ENCODE measurements at regions not wholly inside any gene's neighbourhood (a gene's known extent, or its start where the extent isn't known, plus 50 kb on each side); places are given as distances from the start of the nearest gene placed in this dataset.

DNA sequence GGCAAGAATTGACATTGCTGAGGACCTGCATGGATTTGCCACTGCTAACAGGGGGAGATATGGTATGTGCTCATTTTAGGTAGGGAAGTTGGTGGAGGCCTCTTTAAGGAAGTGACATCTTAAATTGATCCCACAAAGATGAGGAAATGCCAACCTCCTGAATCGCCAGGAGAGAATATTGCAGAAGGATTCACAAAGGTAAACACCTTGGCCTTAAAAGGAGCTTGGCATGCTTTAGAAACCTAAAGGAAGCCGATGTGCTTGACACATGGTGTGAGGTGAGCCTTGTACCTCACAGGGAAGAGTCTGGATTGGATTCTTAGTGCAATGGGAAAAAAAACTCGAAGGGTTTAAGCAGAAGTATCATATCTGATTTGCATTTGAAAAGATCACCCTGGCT, 470.5 kb upstream of the DAB1 start:
- H3K4me3 ChIP-seq (ENCODE audit: low read depth, low read length), result no peak overlapping the region
- no peak overlapping the region for H3K9ac ChIP-seq (ENCODE audit: low read depth, low read length)
- H3K36me3 ChIP-seq (ENCODE audit: control insufficient read depth, insufficient read depth, low read length), result no peaks in the 10 kb centered on the region
- H3K4me1 ChIP-seq (ENCODE audit: control insufficient read depth, insufficient read depth, low read length), result peaks cover 10% of the 10 kb centered on the region
- no peaks in the 10 kb centered on the region for H3K27me3 ChIP-seq (ENCODE audit: control insufficient read depth, insufficient read depth, low read length)
- H3K9me3 ChIP-seq (ENCODE audit: control insufficient read depth, insufficient read depth, low read length), result no peaks in the 10 kb centered on the region

- H3K4me1 ChIP-seq (ENCODE audit: control insufficient read depth, insufficient read depth, low read length), result peaks cover 10% of the 10 kb centered on the region
- H3K36me3 ChIP-seq (ENCODE audit: control insufficient read depth, insufficient read depth, low read length), result no peaks in the 10 kb centered on the region
- H3K9me3 ChIP-seq (ENCODE audit: control insufficient read depth, insufficient read depth, low read length), result no peaks in the 10 kb centered on the region
- H3K27me3 ChIP-seq (ENCODE audit: control insufficient read depth, insufficient read depth, low read length), result no peaks in the 10 kb centered on the region
- no peak overlapping the region for H3K9ac ChIP-seq (ENCODE audit: low read depth, low read length)
- no peak overlapping the region for H3K4me3 ChIP-seq (ENCODE audit: low read depth, low read length)
Measured at GRCh38 chr1:57889676-57890320, 465.9 kb upstream of the DAB1 start.

DNA sequence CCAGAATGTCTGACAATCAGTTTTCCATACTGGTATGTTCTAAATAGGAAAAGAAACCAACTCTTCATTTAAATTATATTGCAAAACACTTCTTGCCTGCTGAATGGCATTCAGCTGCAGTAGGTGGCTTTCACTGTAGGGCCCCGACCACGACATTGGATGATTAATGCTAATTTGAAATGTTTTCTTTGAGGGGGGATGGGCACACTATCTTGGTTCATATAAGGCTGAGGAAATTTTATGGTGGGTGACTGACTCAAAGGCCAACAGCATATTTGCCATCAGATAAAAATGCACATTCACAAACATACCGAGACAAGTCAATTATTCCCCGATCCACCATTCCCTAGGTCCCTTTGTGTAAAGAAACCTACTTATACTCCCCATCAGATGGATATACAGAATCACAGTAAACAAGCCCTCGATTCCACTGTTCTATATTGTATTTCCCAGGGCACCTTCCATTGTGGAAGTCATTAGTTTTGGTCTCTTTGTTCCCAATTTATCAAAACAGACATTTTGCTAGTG, 464.2 kb upstream of the DAB1 start:
- H3K4me1 ChIP-seq (ENCODE audit: control insufficient read depth, insufficient read depth, low read length), result peaks cover 3% of the 10 kb centered on the region
- no peak overlapping the region for H3K9ac ChIP-seq (ENCODE audit: low read depth, low read length)
- no peaks in the 10 kb centered on the region for H3K36me3 ChIP-seq (ENCODE audit: control insufficient read depth, insufficient read depth, low read length)
- no peak overlapping the region for H3K4me3 ChIP-seq (ENCODE audit: low read depth, low read length)
- H3K27me3 ChIP-seq (ENCODE audit: control insufficient read depth, insufficient read depth, low read length), result no peaks in the 10 kb centered on the region
- H3K9me3 ChIP-seq (ENCODE audit: control insufficient read depth, insufficient read depth, low read length), result no peaks in the 10 kb centered on the region

GRCh38 chr1:57886376-57886775, 462.5 kb upstream of the DAB1 start:
- Histone ChIP-seq H3K4me3 (ENCODE audit: low read depth, low read length) (no peak overlapping the region), H3K4me1 (ENCODE audit: control insufficient read depth, insufficient read depth, low read length) (peaks cover 3% of the 10 kb centered on the region), H3K9ac (ENCODE audit: low read depth, low read length) (no peak overlapping the region), H3K36me3 (ENCODE audit: control insufficient read depth, insufficient read depth, low read length) (no peaks in the 10 kb centered on the region), H3K27me3 (ENCODE audit: control insufficient read depth, insufficient read depth, low read length) (no peaks in the 10 kb centered on the region), H3K9me3 (ENCODE audit: control insufficient read depth, insufficient read depth, low read length) (no peaks in the 10 kb centered on the region)

DNA sequence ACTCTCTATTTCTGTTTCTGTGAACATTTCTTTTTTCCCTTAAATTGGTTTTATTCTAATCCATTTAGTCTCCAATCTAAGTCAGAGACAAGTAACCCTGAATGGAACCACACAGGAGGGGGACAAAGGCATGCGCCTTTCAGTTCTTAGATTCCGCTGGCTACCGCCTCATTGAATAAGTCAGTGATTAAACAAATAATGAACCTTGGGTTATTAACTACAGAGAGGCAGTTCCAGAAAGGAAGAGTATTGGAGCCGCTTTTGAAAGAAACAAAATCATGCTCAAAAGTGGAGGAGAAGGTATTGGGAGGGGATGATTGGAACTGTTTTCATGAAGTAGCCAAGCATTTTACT, 459.8 kb upstream of the DAB1 start:
- Histone ChIP-seq H3K4me3 (ENCODE audit: low read depth, low read length) (no peak overlapping the region), H3K4me1 (ENCODE audit: control insufficient read depth, insufficient read depth, low read length) (no peaks in the 10 kb centered on the region), H3K9me3 (ENCODE audit: control insufficient read depth, insufficient read depth, low read length) (no peaks in the 10 kb centered on the region), H3K27me3 (ENCODE audit: control insufficient read depth, insufficient read depth, low read length) (no peaks in the 10 kb centered on the region), H3K36me3 (ENCODE audit: control insufficient read depth, insufficient read depth, low read length) (no peaks in the 10 kb centered on the region), H3K9ac (ENCODE audit: low read depth, low read length) (no peak overlapping the region)

- Histone ChIP-seq H3K4me3 (ENCODE audit: low read depth, low read length) (no peak overlapping the region), H3K27me3 (ENCODE audit: control insufficient read depth, insufficient read depth, low read length) (no peaks in the 10 kb centered on the region), H3K4me1 (ENCODE audit: control insufficient read depth, insufficient read depth, low read length) (no peaks in the 10 kb centered on the region), H3K9ac (ENCODE audit: low read depth, low read length) (no peak overlapping the region), H3K36me3 (ENCODE audit: control insufficient read depth, insufficient read depth, low read length) (no peaks in the 10 kb centered on the region), H3K9me3 (ENCODE audit: control insufficient read depth, insufficient read depth, low read length) (no peaks in the 10 kb centered on the region)
Measured at GRCh38 chr1:57882934-57883641, 459.2 kb upstream of the DAB1 start.

- H3K27me3 ChIP-seq (ENCODE audit: control insufficient read depth, insufficient read depth, low read length), result no peaks in the 10 kb centered on the region
- no peak overlapping the region for H3K4me3 ChIP-seq (ENCODE audit: low read depth, low read length)
- H3K9me3 ChIP-seq (ENCODE audit: control insufficient read depth, insufficient read depth, low read length), result no peaks in the 10 kb centered on the region
- no peaks in the 10 kb centered on the region for H3K4me1 ChIP-seq (ENCODE audit: control insufficient read depth, insufficient read depth, low read length)
- H3K9ac ChIP-seq (ENCODE audit: low read depth, low read length), result no peak overlapping the region
- H3K36me3 ChIP-seq (ENCODE audit: control insufficient read depth, insufficient read depth, low read length), result no peaks in the 10 kb centered on the region
Measured at GRCh38 chr1:57882072-57882471, 458.2 kb upstream of the DAB1 start.

DNA sequence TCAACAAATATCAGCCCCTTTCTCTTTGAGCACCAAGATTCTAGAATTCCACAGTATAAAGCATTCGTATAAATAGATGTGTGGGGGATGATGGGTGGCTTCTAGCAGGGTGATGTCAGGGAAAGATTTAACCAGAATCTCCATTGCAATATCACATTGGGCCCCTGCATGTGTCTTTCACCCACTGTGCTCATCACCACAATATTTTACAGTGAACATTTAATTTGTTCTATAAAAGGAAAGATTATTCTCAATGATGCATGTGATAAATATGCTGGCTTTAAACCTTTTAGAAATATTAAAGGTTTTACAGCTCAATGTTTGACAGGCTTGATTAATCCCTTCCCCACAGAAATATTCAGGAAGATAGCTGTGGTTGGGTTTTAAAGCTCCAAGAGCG, 457.8 kb upstream of the DAB1 start:
- Histone ChIP-seq H3K4me1 (ENCODE audit: control insufficient read depth, insufficient read depth, low read length) (no peaks in the 10 kb centered on the region), H3K27me3 (ENCODE audit: control insufficient read depth, insufficient read depth, low read length) (no peaks in the 10 kb centered on the region), H3K9me3 (ENCODE audit: control insufficient read depth, insufficient read depth, low read length) (no peaks in the 10 kb centered on the region), H3K4me3 (ENCODE audit: low read depth, low read length) (no peak overlapping the region), H3K9ac (ENCODE audit: low read depth, low read length) (no peak overlapping the region), H3K36me3 (ENCODE audit: control insufficient read depth, insufficient read depth, low read length) (no peaks in the 10 kb centered on the region)

GRCh38 chr1:57879700-57880099, 455.8 kb upstream of the DAB1 start:
- Histone ChIP-seq H3K36me3 (ENCODE audit: control insufficient read depth, insufficient read depth, low read length) (no peaks in the 10 kb centered on the region), H3K4me1 (ENCODE audit: control insufficient read depth, insufficient read depth, low read length) (no peaks in the 10 kb centered on the region), H3K27me3 (ENCODE audit: control insufficient read depth, insufficient read depth, low read length) (no peaks in the 10 kb centered on the region), H3K9ac (ENCODE audit: low read depth, low read length) (no peak overlapping the region), H3K9me3 (ENCODE audit: control insufficient read depth, insufficient read depth, low read length) (no peaks in the 10 kb centered on the region), H3K4me3 (ENCODE audit: low read depth, low read length) (no peak overlapping the region)

GRCh38 chr1:57874418-57874877, 450.6 kb upstream of the DAB1 start:
- H3K9ac ChIP-seq (ENCODE audit: low read depth, low read length), result no peak overlapping the region
- no peaks in the 10 kb centered on the region for H3K9me3 ChIP-seq (ENCODE audit: control insufficient read depth, insufficient read depth, low read length)
- H3K4me3 ChIP-seq (ENCODE audit: low read depth, low read length), result no peak overlapping the region
- no peaks in the 10 kb centered on the region for H3K36me3 ChIP-seq (ENCODE audit: control insufficient read depth, insufficient read depth, low read length)
- H3K27me3 ChIP-seq (ENCODE audit: control insufficient read depth, insufficient read depth, low read length), result no peaks in the 10 kb centered on the region
- H3K4me1 ChIP-seq (ENCODE audit: control insufficient read depth, insufficient read depth, low read length), result no peaks in the 10 kb centered on the region

GRCh38 chr1:57872913-57873312, 449.1 kb upstream of the DAB1 start:
- H3K4me1 ChIP-seq (ENCODE audit: control insufficient read depth, insufficient read depth, low read length), result no peaks in the 10 kb centered on the region
- H3K9me3 ChIP-seq (ENCODE audit: control insufficient read depth, insufficient read depth, low read length), result no peaks in the 10 kb centered on the region
- H3K9ac ChIP-seq (ENCODE audit: low read depth, low read length), result no peak overlapping the region
- no peaks in the 10 kb centered on the region for H3K36me3 ChIP-seq (ENCODE audit: control insufficient read depth, insufficient read depth, low read length)
- H3K4me3 ChIP-seq (ENCODE audit: low read depth, low read length), result no peak overlapping the region
- no peaks in the 10 kb centered on the region for H3K27me3 ChIP-seq (ENCODE audit: control insufficient read depth, insufficient read depth, low read length)

DNA sequence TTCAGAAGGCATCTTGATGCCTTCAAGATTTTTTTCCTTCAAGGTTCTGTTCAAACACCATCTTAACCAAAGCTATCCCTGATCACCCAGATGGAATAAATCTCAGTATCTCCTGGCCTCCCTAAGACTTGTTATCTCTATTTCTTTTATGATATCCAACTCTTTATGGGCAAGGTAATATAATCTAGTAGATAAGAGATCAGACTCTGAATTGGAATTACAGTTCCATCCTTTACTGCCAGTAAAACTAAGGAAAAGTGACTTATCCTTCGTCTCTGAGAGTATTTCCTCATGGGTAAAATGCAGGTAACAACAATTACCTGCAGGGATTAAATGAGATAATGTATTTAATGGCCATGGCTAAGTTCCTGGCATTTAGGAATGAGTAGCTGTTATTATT, 445.0 kb upstream of the DAB1 start:
- Histone ChIP-seq H3K27me3 (ENCODE audit: control insufficient read depth, insufficient read depth, low read length) (no peaks in the 10 kb centered on the region), H3K4me1 (ENCODE audit: control insufficient read depth, insufficient read depth, low read length) (no peaks in the 10 kb centered on the region)

More for the DNA sequence above, 445.0 kb upstream of the DAB1 start:
- Histone ChIP-seq H3K36me3 (ENCODE audit: control insufficient read depth, insufficient read depth, low read length) (no peaks in the 10 kb centered on the region), H3K9ac (ENCODE audit: low read depth, low read length) (no peak overlapping the region), H3K4me3 (ENCODE audit: low read depth, low read length) (no peak overlapping the region), H3K9me3 (ENCODE audit: control insufficient read depth, insufficient read depth, low read length) (no peaks in the 10 kb centered on the region)
